ENCODE measurements at regions not wholly inside any gene's neighbourhood (a gene's known extent, or its start where the extent isn't known, plus 50 kb on each side); places are given as distances from the start of the nearest gene placed in this dataset.

- no peak for TF ChIP-seq CTCF (IDR thresholded peaks at IDR 0.05; ENCODE audit: low read length)
- no peak for TF ChIP-seq EZH2 (IDR thresholded peaks at IDR 0.05; ENCODE audit: borderline replicate concordance, low read length)
Measured at GRCh38 chr3:127446756-127447155, 143.8 kb downstream of the TPRA1 start.

Data from OCI-LY1 (cell line).